ENCODE measurements at regions not wholly inside any gene's neighbourhood (a gene's known extent, or its start where the extent isn't known, plus 50 kb on each side); places are given as distances from the start of the nearest gene placed in this dataset.
"Not testable (repeated sequence)": the region's sequence is repeated elsewhere in the genome, so short reads cannot be mapped to it uniquely, and the experiment has no call there.

DNA sequence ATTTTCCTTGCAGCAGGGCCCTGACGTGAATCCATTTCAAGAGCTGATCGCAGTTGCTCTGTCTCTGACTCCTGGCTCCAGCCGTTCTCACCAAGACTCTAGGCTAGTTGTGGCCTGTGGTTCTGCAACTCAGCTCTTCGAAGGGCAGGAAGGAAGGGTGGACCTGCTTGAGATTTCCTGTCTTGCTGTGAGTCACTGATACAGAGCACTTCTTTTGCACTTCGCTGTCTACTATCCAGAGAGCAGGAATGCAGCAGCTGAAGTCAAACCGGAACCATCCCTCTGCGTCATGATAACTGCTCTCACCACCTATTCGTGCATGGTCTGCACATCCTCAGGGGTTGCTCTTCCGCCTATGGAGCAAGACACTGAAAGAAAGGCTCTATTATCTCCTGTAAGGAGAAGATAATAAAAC lies 59.7 kb downstream of the RAP2B start:
- intact Hi-C loops (cut with micrococcal nuclease): loop anchor here (5.0 kb wide), 1 partner anchor 59 kb away; the partner anchor contains the start of gene RAP2B
- no peak for DNase-seq
- Mint-ChIP-seq H3K4me1 (peaks cover 42% of the 10 kb centered on the region), H3K36me3 (ENCODE audit: low read depth) (no peaks in the 10 kb centered on the region), H3K27ac (peak overlapping the region; percentile 85), H3K4me3 (peak overlapping the region; percentile 78), H3K9me3 (no peaks in the 10 kb centered on the region), H3K27me3 (no peaks in the 10 kb centered on the region)
- TF ChIP-seq, protein P1, sequence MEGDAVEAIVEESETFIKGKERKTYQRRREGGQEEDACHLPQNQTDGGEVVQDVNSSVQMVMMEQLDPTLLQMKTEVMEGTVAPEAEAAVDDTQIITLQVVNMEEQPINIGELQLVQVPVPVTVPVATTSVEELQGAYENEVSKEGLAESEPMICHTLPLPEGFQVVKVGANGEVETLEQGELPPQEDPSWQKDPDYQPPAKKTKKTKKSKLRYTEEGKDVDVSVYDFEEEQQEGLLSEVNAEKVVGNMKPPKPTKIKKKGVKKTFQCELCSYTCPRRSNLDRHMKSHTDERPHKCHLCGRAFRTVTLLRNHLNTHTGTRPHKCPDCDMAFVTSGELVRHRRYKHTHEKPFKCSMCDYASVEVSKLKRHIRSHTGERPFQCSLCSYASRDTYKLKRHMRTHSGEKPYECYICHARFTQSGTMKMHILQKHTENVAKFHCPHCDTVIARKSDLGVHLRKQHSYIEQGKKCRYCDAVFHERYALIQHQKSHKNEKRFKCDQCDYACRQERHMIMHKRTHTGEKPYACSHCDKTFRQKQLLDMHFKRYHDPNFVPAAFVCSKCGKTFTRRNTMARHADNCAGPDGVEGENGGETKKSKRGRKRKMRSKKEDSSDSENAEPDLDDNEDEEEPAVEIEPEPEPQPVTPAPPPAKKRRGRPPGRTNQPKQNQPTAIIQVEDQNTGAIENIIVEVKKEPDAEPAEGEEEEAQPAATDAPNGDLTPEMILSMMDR (IDR thresholded peaks at IDR 0.05): no peak
- POLR2A ChIA-PET: interaction anchor here (0.6 to 4.2 kb wide), 3 partner anchors 11 to 60 kb away, joined by 4 to 38 read pairs (median 6); partner anchors contain the start of gene RAP2B
- peak; percentile 91 for ATAC-seq (ENCODE audit: low read depth)
- CTCF ChIA-PET: interaction anchor here (0.6 to 1.2 kb wide), 2 partner anchors 43 to 56 kb away, joined by 3 to 4 read pairs; no protein-coding TSS in a partner anchor

DNA sequence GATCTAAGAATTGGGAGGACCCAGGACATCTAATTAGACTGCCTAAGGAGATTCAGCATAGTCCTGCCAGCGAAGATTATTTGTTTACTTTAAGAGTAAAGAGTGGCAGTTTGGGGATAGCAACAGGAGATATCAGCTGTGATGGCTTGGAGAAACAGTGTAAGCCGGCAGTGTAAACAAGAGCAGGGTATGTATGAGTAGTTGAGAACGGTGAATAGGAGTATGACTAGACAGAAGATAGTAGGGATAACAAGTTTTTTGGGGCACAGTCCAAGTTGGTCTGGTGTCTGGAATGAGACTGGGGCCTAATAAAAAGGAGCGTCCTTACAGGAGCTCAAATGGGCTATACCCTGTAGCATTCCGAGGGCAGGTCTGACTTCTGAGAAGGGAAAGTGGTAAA lies 64.9 kb downstream of the RAP2B start:
- ATAC-seq (ENCODE audit: low read depth); H3K36me3 Mint-ChIP-seq (ENCODE audit: low read depth); H3K4me3 Mint-ChIP-seq; CTCF ChIA-PET; H3K27me3 Mint-ChIP-seq; intact Hi-C loops (cut with micrococcal nuclease); H3K27ac Mint-ChIP-seq; DNase-seq; POLR2A ChIA-PET; H3K9me3 Mint-ChIP-seq: not testable (repeated sequence)
- peaks cover 10% of the 10 kb centered on the region for H3K4me1 Mint-ChIP-seq

DNA sequence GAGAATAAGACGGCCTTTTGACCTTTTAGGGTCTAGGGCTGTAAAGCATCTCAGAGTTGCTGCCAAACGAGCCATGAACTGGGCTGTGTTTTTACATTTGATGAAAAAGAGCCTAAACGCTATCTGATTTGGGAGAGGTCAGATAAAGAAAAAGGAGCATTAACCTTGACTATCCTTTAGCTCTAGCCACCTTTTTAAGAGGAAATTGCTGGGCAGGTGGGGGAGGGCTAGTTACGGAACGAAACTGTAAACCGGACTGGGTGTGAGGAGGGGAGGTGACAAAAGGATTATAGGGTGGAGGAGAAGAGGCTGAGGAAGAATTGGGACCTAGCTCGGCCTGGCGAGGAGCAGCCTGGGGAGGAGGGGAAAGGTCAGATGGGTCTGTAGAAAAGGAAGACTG lies 68.4 kb downstream of the RAP2B start:
- intact Hi-C loops (cut with micrococcal nuclease); POLR2A ChIA-PET; H3K27me3 Mint-ChIP-seq; DNase-seq; H3K4me1 Mint-ChIP-seq; H3K36me3 Mint-ChIP-seq (ENCODE audit: low read depth); H3K27ac Mint-ChIP-seq; CTCF ChIA-PET; H3K4me3 Mint-ChIP-seq; ATAC-seq (ENCODE audit: low read depth); H3K9me3 Mint-ChIP-seq: not testable (repeated sequence)

DNA sequence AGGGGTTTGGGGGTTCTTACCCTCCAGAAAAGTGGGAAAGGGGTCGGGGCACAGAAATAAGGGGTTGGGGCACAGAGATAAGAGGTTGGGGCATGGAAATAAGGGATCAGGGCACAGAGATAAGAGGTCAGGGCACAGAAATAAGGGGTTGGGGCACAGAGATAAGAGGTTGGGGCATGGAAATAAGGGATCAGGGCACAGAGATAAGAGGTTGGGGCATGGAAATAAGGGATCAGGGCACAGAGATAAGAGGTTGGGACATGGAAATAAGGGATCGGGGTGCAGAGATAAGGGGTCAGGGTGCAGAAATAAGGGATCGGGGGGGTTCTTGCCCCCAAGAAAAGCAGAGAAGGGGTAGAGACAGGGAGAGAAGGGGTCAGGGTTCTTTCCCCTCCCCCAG lies 69.2 kb downstream of the RAP2B start:
- H3K27me3 Mint-ChIP-seq; POLR2A ChIA-PET; H3K9me3 Mint-ChIP-seq; H3K27ac Mint-ChIP-seq; DNase-seq; H3K36me3 Mint-ChIP-seq (ENCODE audit: low read depth); ATAC-seq (ENCODE audit: low read depth); H3K4me3 Mint-ChIP-seq; intact Hi-C loops (cut with micrococcal nuclease); H3K4me1 Mint-ChIP-seq; CTCF ChIA-PET: not testable (repeated sequence)

DNA sequence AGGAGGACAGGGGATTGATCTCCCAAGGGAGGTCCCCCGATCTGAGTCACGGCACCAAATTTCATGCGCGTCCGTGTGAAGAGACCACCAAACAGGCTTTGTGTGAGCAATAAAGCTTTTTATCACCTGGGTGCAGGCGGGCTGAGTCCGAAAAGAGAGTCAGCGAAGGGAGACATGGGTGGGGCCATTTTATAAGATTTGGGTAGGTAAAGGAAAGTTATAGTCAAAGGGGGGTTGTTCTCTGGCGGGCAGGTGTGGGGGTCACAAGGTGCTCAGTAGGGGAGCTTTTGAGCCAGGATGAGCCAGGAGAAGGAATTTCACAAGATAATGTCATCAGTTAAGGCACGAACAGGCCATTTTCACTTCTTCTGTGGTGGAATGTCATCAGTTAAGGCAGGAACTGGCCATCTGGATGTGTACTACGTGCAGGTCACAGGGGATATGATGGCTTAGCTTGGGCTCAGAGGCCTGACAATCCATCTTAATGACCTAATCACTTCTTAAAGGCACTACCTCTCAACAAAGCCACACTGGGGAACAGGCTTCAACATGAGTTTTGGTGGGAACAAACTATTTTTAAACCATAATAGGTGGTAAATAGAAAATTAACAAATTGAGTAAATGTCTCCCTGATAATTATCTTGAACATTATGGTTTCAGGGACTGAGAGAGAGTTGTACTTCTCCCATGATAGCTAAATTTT lies 70.2 kb downstream of the RAP2B start:
- intact Hi-C loops (cut with micrococcal nuclease); H3K27me3 Mint-ChIP-seq; CTCF ChIA-PET; DNase-seq; POLR2A ChIA-PET; H3K27ac Mint-ChIP-seq; ATAC-seq (ENCODE audit: low read depth); H3K4me3 Mint-ChIP-seq; H3K4me1 Mint-ChIP-seq; H3K9me3 Mint-ChIP-seq; H3K36me3 Mint-ChIP-seq (ENCODE audit: low read depth): not testable (repeated sequence)

DNA sequence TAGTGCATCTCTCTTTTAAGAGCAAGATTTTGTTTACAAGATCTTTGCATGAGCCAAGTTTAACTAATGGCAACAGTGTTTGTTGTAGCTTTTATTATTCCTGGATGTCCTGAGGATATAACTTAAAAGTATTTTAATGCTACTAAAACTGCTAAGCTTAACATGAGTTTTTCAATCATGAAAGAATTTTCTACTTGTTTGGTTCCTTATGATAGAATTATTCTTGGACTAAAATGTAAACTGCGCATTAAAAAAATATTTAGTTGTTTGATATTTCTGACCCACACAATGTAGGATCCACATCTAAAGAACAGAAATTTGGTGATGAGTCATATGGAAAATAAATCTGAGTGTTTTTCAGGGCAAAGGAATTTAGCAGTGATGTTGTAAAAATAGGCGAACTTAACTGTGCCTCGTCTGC lies 70.8 kb downstream of the RAP2B start:
- no peaks in the 10 kb centered on the region for H3K4me1 Mint-ChIP-seq
- no peaks in the 10 kb centered on the region for H3K36me3 Mint-ChIP-seq (ENCODE audit: low read depth)
- no peaks in the 10 kb centered on the region for H3K9me3 Mint-ChIP-seq
- ChIA-PET POLR2A (no interaction called here), CTCF (no interaction called here)
- intact Hi-C loops (cut with micrococcal nuclease): no loop called here
- no peak for ATAC-seq (ENCODE audit: low read depth)
- DNase-seq: no peak
- H3K4me3 Mint-ChIP-seq: no peak overlapping the region
- TF ChIP-seq, protein P1 (IDR thresholded peaks at IDR 0.05): no peak
- H3K27ac Mint-ChIP-seq: no peak overlapping the region
- peaks cover 1% of the 10 kb centered on the region for H3K27me3 Mint-ChIP-seq

DNA sequence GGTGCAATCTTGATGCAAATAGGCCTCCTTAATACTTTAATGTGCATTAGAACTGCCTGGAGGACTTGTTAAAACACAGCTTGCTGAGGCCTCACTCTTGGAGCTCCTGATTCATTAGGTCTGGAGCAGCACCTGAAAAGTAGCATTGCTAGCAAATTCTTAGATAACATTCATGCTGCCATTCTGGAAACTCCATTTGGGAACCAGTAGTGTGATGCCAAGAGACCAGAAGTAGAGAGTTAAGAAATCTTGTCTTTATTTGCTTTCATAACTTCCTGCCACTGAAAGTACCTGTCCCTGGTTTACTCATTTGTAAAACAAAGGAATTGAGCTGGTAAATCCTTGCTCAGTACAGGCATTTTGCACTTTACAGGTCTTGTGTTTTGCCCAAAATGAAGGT lies 72.0 kb downstream of the RAP2B start:
- TF ChIP-seq, protein P1 (IDR thresholded peaks at IDR 0.05): no peak
- ATAC-seq (ENCODE audit: low read depth) (no peak), DNase-seq (no peak)
- Mint-ChIP-seq H3K27ac (no peak overlapping the region), H3K27me3 (peaks cover 1% of the 10 kb centered on the region), H3K9me3 (no peaks in the 10 kb centered on the region), H3K4me1 (no peaks in the 10 kb centered on the region), H3K36me3 (ENCODE audit: low read depth) (no peaks in the 10 kb centered on the region), H3K4me3 (no peak overlapping the region)
- POLR2A ChIA-PET: no interaction called here
- CTCF ChIA-PET: no interaction called here
- intact Hi-C loops (cut with micrococcal nuclease): no loop called here
